Left lung (tissue), 4 donors: ENCODE measurements at regions not wholly inside any gene's neighbourhood (a gene's known extent, or its start where the extent isn't known, plus 50 kb on each side); places are given as distances from the start of the nearest gene placed in this dataset.

Experiments used
- ATAC-seq: fragments of 200-7000 bp; cut with Tn5 transposase; one replicate; pipeline ENCODE4 v1.9.1; 2020; ENCODE audit warnings: moderate library complexity
- DNase-seq, 4 donors: peaks; one replicate each; pipeline ENCODE4 v3.0.0-alpha.2; 2013 to 2020
- H3K27ac ChIP-seq, 2 donors: fragments of 200-600 bp; sonication (generic) in 1 of 2; one replicate each; pipeline versions ENCODE4 v1.5.0 to v1.8.0; 2020 to 2021
- H3K27me3 ChIP-seq, 2 donors: fragments of 200-600 bp; sonication (generic) in 1 of 2; one replicate each; pipeline versions ENCODE4 v1.5.0 to v1.8.0; 2020 to 2021
- H3K36me3 ChIP-seq, 2 donors: fragments of 200-600 bp; sonication (generic) in 1 of 2; one replicate each; pipeline versions ENCODE4 v1.5.0 to v1.8.0; 2020 to 2021
- H3K4me1 ChIP-seq, 2 donors: fragments of 200-600 bp; one replicate each; pipeline ENCODE4 v1.8.0; 2021
- H3K4me3 ChIP-seq, 2 donors: fragments of 200-600 bp; sonication (generic) in 1 of 2; one replicate each; pipeline versions ENCODE4 v1.5.0 to v1.8.0; 2020 to 2021; ENCODE audit warnings: mild to moderate bottlenecking in 1 of 2
- H3K9me3 ChIP-seq, 2 donors: fragments of 200-600 bp; sonication (generic) in 1 of 2; one replicate each; pipeline versions ENCODE4 v1.5.0 to v1.8.0; 2020 to 2021
- CTCF ChIP-seq, 2 donors: fragments of 200-600 bp; sonication (generic) in 1 of 2; IDR thresholded peaks; one replicate each; pipeline versions ENCODE4 v1.5.0 to v1.8.0; 2021; ENCODE audit warnings: antibody characterized with exemption in 2 of 2
- intact Hi-C, 2 donors: fragments of 100-400 bp; cut with DNase I; formaldehyde crosslinking; loops; one replicate each; pipeline versions ENCODE4 v1.11.2 to v1.14.2; 2022
- donor health status: DM: no; HTN: yes; CAD: no.
- donor health status: DM: no; HTN: no; CAD: no.

- no peak for TF ChIP-seq CTCF (IDR thresholded peaks at IDR 0.05)
- Histone ChIP-seq H3K27me3 (no peaks in the 10 kb centered on the region), H3K9me3 (peaks cover 0 to 10% of the 10 kb centered on the region in 2 donors), H3K36me3 (no peaks in the 10 kb centered on the region), H3K27ac (no peak overlapping the region), H3K4me3 (no peak overlapping the region), H3K4me1 (no peaks in the 10 kb centered on the region)
- intact Hi-C loops: no loop called here
- ATAC-seq: no peak
- DNase-seq: no peak
These were observed 221.7 kb upstream of the CMC1 start for GRCh38 chr3:28019740-28020139.

GRCh38 chr3:28022916-28023315 is 218.5 kb upstream of the CMC1 start:
- H3K9me3 ChIP-seq: peaks cover 0 to 19% of the 10 kb centered on the region in 2 donors
- H3K36me3 ChIP-seq: no peaks in the 10 kb centered on the region
- intact Hi-C loops: no loop called here
- DNase-seq: no peak
- no peak overlapping the region for H3K27ac ChIP-seq
- no peaks in the 10 kb centered on the region for H3K4me1 ChIP-seq
- peak; percentile 50 for ATAC-seq
- no peaks in the 10 kb centered on the region for H3K27me3 ChIP-seq
- H3K4me3 ChIP-seq: no peak overlapping the region
- TF ChIP-seq CTCF (IDR thresholded peaks at IDR 0.05): no peak

GRCh38 chr3:28028554-28028953 is 212.9 kb upstream of the CMC1 start:
- Histone ChIP-seq H3K27me3 (no peaks in the 10 kb centered on the region), H3K27ac (no peak overlapping the region), H3K9me3 (peaks cover 0 to 33% of the 10 kb centered on the region in 2 donors), H3K36me3 (no peaks in the 10 kb centered on the region), H3K4me1 (no peaks in the 10 kb centered on the region), H3K4me3 (no peak overlapping the region)
- no peak for TF ChIP-seq CTCF (IDR thresholded peaks at IDR 0.05)
- ATAC-seq (no peak), DNase-seq (no peak)
- intact Hi-C loops: no loop called here

GRCh38 chr3:28033059-28033784 is 208.2 kb upstream of the CMC1 start:
- intact Hi-C loops: no loop called here
- TF ChIP-seq CTCF (IDR thresholded peaks at IDR 0.05): no peak

GRCh38 chr3:28036599-28037575 is 204.5 kb upstream of the CMC1 start:
- H3K9me3 ChIP-seq: peaks cover 0 to 13% of the 10 kb centered on the region in 2 donors
- TF ChIP-seq CTCF (IDR thresholded peaks at IDR 0.05): no peak
- DNase-seq (no peak), ATAC-seq (no peak)
- intact Hi-C loops: no loop called here
- no peaks in the 10 kb centered on the region for H3K36me3 ChIP-seq
- no peaks in the 10 kb centered on the region for H3K4me1 ChIP-seq
- no peaks in the 10 kb centered on the region for H3K27me3 ChIP-seq
- H3K27ac ChIP-seq: no peak overlapping the region
- no peak overlapping the region for H3K4me3 ChIP-seq

More at GRCh38 chr3:28033059-28033784, 208.2 kb upstream of the CMC1 start:
- Histone ChIP-seq H3K4me1 (no peaks in the 10 kb centered on the region), H3K4me3 (no peak overlapping the region), H3K27me3 (no peaks in the 10 kb centered on the region), H3K36me3 (no peaks in the 10 kb centered on the region), H3K27ac (no peak overlapping the region), H3K9me3 (peaks cover 0 to 15% of the 10 kb centered on the region in 2 donors)
- DNase-seq (no peak), ATAC-seq (no peak)
